GM19035 (cell line): ENCODE measurements at regions not wholly inside any gene's neighbourhood (a gene's known extent, or its start where the extent isn't known, plus 50 kb on each side); places are given as distances from the start of the nearest gene placed in this dataset.
"Not testable (repeated sequence)": the region's sequence is repeated elsewhere in the genome, so short reads cannot be mapped to it uniquely, and the experiment has no call there.

ENCODE experiments used
- ATAC-seq: cut with Tn5 transposase; IDR thresholded peaks from one replicate; pipeline ENCODE4 v1.9.1; 2021; ENCODE audit not compliant: unreplicated experiment

GRCh38 chr20:1845163-1845523 lies 50.1 kb upstream of the SIRPA start:
- ATAC-seq, result no peak

- ATAC-seq, result peak; percentile 94
Measured at GRCh38 chr20:1844325-1845162, 50.7 kb upstream of the SIRPA start.

- no peak for ATAC-seq
Measured at GRCh38 chr20:1842281-1842680, 52.9 kb upstream of the SIRPA start.

GRCh38 chr20:1841554-1842140 lies 53.6 kb upstream of the SIRPA start:
- no peak for ATAC-seq

GRCh38 chr20:1840817-1841553 lies 54.2 kb upstream of the SIRPA start:
- no peak for ATAC-seq

- ATAC-seq, result not testable (repeated sequence)
Measured at GRCh38 chr20:1839376-1840317, 55.6 kb upstream of the SIRPA start.

GRCh38 chr20:1838556-1839279 lies 56.5 kb upstream of the SIRPA start:
- no peak for ATAC-seq

- no peak for ATAC-seq
Measured at GRCh38 chr20:1835186-1836035, 59.8 kb upstream of the SIRPA start.

- no peak for ATAC-seq
Measured at GRCh38 chr20:1833728-1834726, 61.2 kb upstream of the SIRPA start.

- no peak for ATAC-seq
Measured at GRCh38 chr20:1833216-1833615, 62.0 kb upstream of the SIRPA start.

GRCh38 chr20:1832634-1833033 lies 62.6 kb upstream of the SIRPA start:
- no peak for ATAC-seq

GRCh38 chr20:1831606-1832005 lies 63.6 kb upstream of the SIRPA start:
- no peak for ATAC-seq

- no peak for ATAC-seq
Measured at GRCh38 chr20:1831096-1831495, 64.1 kb upstream of the SIRPA start.

- no peak for ATAC-seq
Measured at GRCh38 chr20:1830240-1830639, 65.0 kb upstream of the SIRPA start.

- ATAC-seq, result no peak
Measured at GRCh38 chr20:1829531-1829930, 65.7 kb upstream of the SIRPA start.

GRCh38 chr20:1828786-1829131 lies 66.4 kb upstream of the SIRPA start:
- no peak for ATAC-seq

GRCh38 chr20:1827974-1828785 lies 67.0 kb upstream of the SIRPA start:
- ATAC-seq, result no peak
